ENCODE measurements at regions not wholly inside any gene's neighbourhood (a gene's known extent, or its start where the extent isn't known, plus 50 kb on each side); places are given as distances from the start of the nearest gene placed in this dataset.
"Not testable (repeated sequence)": the region's sequence is repeated elsewhere in the genome, so short reads cannot be mapped to it uniquely, and the experiment has no call there.

DNA sequence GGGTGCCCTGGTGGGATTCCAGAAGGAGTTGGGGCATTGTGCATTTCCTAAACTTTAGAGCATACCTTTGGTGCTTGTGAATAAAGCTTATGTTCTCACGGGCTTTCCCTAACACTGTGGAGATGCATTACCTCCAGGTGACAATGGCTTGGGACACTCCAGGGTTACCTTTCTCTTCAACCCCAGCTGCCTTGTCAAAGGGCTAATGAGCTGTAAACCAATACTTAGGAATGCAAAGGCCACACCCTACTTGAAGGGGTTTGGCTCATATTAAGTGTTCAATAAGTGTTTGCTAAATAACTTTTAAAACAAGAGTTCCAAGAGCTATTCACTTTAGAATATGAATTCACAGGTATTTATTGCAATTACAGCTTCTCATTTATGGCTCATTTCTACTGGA is 122.6 kb downstream of the TRIM43 start:
- TF ChIP-seq, protein P1, sequence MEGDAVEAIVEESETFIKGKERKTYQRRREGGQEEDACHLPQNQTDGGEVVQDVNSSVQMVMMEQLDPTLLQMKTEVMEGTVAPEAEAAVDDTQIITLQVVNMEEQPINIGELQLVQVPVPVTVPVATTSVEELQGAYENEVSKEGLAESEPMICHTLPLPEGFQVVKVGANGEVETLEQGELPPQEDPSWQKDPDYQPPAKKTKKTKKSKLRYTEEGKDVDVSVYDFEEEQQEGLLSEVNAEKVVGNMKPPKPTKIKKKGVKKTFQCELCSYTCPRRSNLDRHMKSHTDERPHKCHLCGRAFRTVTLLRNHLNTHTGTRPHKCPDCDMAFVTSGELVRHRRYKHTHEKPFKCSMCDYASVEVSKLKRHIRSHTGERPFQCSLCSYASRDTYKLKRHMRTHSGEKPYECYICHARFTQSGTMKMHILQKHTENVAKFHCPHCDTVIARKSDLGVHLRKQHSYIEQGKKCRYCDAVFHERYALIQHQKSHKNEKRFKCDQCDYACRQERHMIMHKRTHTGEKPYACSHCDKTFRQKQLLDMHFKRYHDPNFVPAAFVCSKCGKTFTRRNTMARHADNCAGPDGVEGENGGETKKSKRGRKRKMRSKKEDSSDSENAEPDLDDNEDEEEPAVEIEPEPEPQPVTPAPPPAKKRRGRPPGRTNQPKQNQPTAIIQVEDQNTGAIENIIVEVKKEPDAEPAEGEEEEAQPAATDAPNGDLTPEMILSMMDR (IDR thresholded peaks at IDR 0.05; ENCODE audit: low read length), result not testable (repeated sequence)
- TF ChIP-seq EZH2 (IDR thresholded peaks at IDR 0.05; ENCODE audit: borderline replicate concordance, low read length), result not testable (repeated sequence)
